HEK293 (cell line): ENCODE measurements at regions not wholly inside any gene's neighbourhood (a gene's known extent, or its start where the extent isn't known, plus 50 kb on each side); places are given as distances from the start of the nearest gene placed in this dataset.

Experiments used
- CTCF ChIP-seq: fragments of 450-650 bp; formaldehyde crosslinking; IDR thresholded peaks from 2 replicates; pipeline ENCODE4 v1.5.1; 2016; ENCODE audit warnings: missing biosample characterization, missing genetic modification characterization
- REST ChIP-seq: fragments of 450-650 bp; formaldehyde crosslinking; IDR thresholded peaks from 2 replicates; pipeline ENCODE4 v1.5.1; 2016; ENCODE audit warnings: missing biosample characterization, missing genetic modification characterization
- SCRT1 ChIP-seq: fragments of 450-650 bp; formaldehyde crosslinking; IDR thresholded peaks from 2 replicates; pipeline ENCODE4 v1.5.1; 2016; ENCODE audit warnings: missing biosample characterization, missing genetic modification characterization, borderline replicate concordance
- ZNF133 ChIP-seq: fragments of 450-650 bp; formaldehyde crosslinking; IDR thresholded peaks from 2 replicates; pipeline ENCODE4 v1.5.1; 2016; ENCODE audit warnings: missing biosample characterization, missing genetic modification characterization
- ZNF341 ChIP-seq: fragments of 450-650 bp; formaldehyde crosslinking; IDR thresholded peaks from 2 replicates; pipeline ENCODE4; 2016; ENCODE audit warnings: low read depth, missing biosample characterization, missing genetic modification characterization

DNA sequence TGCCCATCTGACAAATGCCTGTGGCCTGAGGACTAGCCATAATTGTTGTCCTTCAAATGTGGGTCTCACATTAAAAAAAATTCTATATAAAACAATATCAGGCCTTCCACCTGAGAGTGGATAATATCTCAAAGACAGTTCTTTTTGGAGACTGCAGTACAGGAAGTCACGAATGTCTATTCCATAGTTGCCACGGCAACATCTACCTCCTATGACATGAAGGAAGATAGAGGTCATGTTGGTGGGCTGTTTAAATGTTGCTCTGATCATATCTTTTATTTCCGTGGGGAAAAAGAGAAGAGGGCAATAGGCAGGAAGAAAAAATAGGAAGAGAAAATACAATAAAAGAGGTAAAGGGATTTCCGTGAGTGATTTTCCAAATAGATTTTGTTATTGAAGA is 151.8 kb downstream of the ARL6IP6 start:
- TF ChIP-seq SCRT1 (tag by site-specific recombination) (no peak), ZNF133 (tag by site-specific recombination) (no peak), CTCF (tag by site-specific recombination) (no peak), REST (tag by site-specific recombination) (no peak), ZNF341 (tag by site-specific recombination) (no peak)
